HEK293T (cell line): ENCODE measurements at regions not wholly inside any gene's neighbourhood (a gene's known extent, or its start where the extent isn't known, plus 50 kb on each side); places are given as distances from the start of the nearest gene placed in this dataset.

Experiments used
- ARNT ChIP-seq: fragments of 450-650 bp; IDR thresholded peaks from 2 replicates; pipeline ENCODE4 v1.6.1; 2017; ENCODE audit warnings: mild to moderate bottlenecking
- BHLHE40 ChIP-seq: fragments of 450-650 bp; IDR thresholded peaks from 2 replicates; pipeline ENCODE4 v1.6.1; 2016; ENCODE audit warnings: mild to moderate bottlenecking, moderate library complexity, borderline replicate concordance
- ELF4 ChIP-seq: fragments of 450-650 bp; IDR thresholded peaks from 2 replicates; pipeline ENCODE4 v1.6.1; 2017; ENCODE audit warnings: antibody characterized with exemption
- FOXA1 ChIP-seq: fragments of 450-650 bp; IDR thresholded peaks from 2 replicates; pipeline ENCODE4 v1.6.1; 2016; ENCODE audit warnings: mild to moderate bottlenecking
- FOXK2 ChIP-seq: fragments of 450-650 bp; IDR thresholded peaks from 2 replicates; pipeline ENCODE4 v1.6.1; 2016; ENCODE audit warnings: mild to moderate bottlenecking
- FOXM1 ChIP-seq: fragments of 450-650 bp; IDR thresholded peaks from 2 replicates; pipeline ENCODE4 v1.6.1; 2017; ENCODE audit warnings: mild to moderate bottlenecking, borderline replicate concordance
- HDGF ChIP-seq: fragments of 450-650 bp; IDR thresholded peaks from 2 replicates; pipeline ENCODE4 v1.6.1; 2017; ENCODE audit warnings: antibody characterized with exemption, borderline replicate concordance
- L3MBTL2 ChIP-seq: fragments of 450-650 bp; conservative IDR thresholded peaks from 2 replicates; pipeline ENCODE4 v1.6.1; 2016; ENCODE audit warnings: mild to moderate bottlenecking
- NFRKB ChIP-seq: fragments of 450-650 bp; IDR thresholded peaks from 2 replicates; pipeline ENCODE4 v1.6.1; 2016; ENCODE audit warnings: mild to moderate bottlenecking, moderate library complexity
- SP1 ChIP-seq: fragments of 450-650 bp; IDR thresholded peaks from 2 replicates; pipeline ENCODE4 v1.6.1; 2017
- SUZ12 ChIP-seq: fragments of 450-650 bp; IDR thresholded peaks from 2 replicates; pipeline ENCODE4 v1.6.1; 2016; ENCODE audit warnings: mild to moderate bottlenecking
- TARDBP ChIP-seq: fragments of 450-650 bp; IDR thresholded peaks from 2 replicates; pipeline ENCODE4 v1.6.1; 2016
- ZNF384 ChIP-seq: fragments of 450-650 bp; IDR thresholded peaks from 2 replicates; pipeline ENCODE4 v1.6.1; 2016

DNA sequence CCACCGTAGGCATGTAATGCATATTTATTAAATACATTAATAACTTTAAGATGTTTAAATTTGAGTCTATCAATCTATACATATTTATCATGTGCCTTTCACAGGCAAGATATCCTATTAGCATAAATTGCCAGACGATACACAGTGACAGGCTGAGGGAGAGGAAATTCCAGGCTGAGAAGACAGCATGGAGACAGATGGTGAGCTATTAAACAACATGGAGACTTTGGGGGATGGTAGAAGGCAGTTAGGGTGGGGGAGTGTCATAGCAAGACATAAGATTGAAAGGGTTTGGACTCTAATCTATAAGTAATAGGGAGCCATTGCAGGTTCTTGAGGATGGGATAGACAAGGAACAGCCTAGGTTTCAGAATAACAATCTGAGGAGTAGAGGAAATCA is 138.5 kb downstream of the NXPE2 start:
- TF ChIP-seq SP1 (no peak), BHLHE40 (no peak), TARDBP (no peak), FOXM1 (no peak), ELF4 (no peak), ARNT (no peak), NFRKB (no peak), L3MBTL2 (no peak), FOXA1 (no peak), SUZ12 (no peak), FOXK2 (no peak), ZNF384 (no peak), HDGF (no peak)
